Adipocyte (in vitro differentiated cells): ENCODE measurements at regions not wholly inside any gene's neighbourhood (a gene's known extent, or its start where the extent isn't known, plus 50 kb on each side); places are given as distances from the start of the nearest gene placed in this dataset.

Experiments
- DNase-seq: peaks from one replicate; pipeline ENCODE4 v3.0.0-alpha.2; 2015; ENCODE audit warnings: low read depth
- H3K27me3 ChIP-seq: replicated peaks from 2 replicates; pipeline ENCODE4 v1.7.0; 2013; ENCODE audit warnings: mild to moderate bottlenecking, low read length, moderate library complexity; ENCODE audit not compliant: control insufficient read depth, insufficient read depth
- H3K36me3 ChIP-seq: 2 replicates; pipeline ENCODE4 v1.7.0; 2013; ENCODE audit warnings: low read length, mild to moderate bottlenecking, moderate library complexity; ENCODE audit not compliant: control insufficient read depth, insufficient read depth, severe bottlenecking
- H3K4me1 ChIP-seq: 2 replicates; pipeline ENCODE4 v1.7.0; 2013; ENCODE audit warnings: mild to moderate bottlenecking, low read length, moderate library complexity; ENCODE audit not compliant: control insufficient read depth, insufficient read depth
- H3K4me3 ChIP-seq: 2 replicates; pipeline ENCODE4 v1.7.0; 2013; ENCODE audit warnings: mild to moderate bottlenecking, low read length, moderate library complexity
- H3K9ac ChIP-seq: 2 replicates; pipeline ENCODE4 v1.7.0; 2013; ENCODE audit warnings: mild to moderate bottlenecking, low read length, moderate library complexity
- H3K9me3 ChIP-seq: 2 replicates; pipeline ENCODE4 v1.7.0; 2013; ENCODE audit warnings: mild to moderate bottlenecking, low read length, moderate library complexity; ENCODE audit not compliant: control insufficient read depth

GRCh38 chr1:30284226-30284625 lies 439.2 kb downstream of the MATN1 start:
- no peaks in the 10 kb centered on the region for H3K4me1 ChIP-seq
- H3K4me3 ChIP-seq: no peak overlapping the region
- H3K36me3 ChIP-seq: no peaks in the 10 kb centered on the region
- peaks cover 26% of the 10 kb centered on the region for H3K27me3 ChIP-seq
- H3K9ac ChIP-seq: no peak overlapping the region
- peaks cover 4% of the 10 kb centered on the region for H3K9me3 ChIP-seq
- DNase-seq: no peak

DNA sequence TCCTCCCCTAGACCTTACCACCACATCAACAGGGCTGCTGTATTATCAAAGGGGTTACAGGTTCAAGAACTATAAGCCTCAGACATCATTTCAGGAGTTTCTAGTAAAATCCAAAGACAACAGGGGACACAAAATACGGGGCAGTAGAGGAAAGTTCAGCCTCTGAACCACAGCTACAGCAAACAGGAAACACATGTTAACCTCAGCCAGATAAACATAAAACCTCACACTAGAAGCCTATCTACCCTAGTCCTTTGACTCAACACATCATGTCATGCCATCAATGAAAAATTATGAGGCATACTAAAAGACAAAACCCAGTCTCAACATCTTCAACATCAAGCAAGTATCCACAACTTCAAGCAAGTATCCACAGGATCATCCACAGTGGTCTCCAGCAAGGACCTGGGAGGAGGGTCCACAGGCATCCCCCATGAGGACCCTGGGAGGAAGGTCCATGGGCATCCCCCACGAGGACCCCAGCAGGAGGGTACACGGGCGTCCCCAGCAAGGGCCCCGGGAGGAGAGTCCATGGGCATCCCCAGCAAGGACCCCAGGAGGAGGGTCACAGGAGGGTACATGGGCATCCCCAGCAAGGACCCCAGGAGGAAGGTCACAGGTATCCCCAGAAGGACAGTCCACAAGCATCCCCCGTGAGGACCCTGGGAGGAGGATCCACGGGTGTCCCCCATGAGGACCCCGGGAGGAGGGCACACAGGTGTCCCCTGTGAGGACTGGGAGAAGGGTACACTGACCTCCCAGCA lies 440.0 kb downstream of the MATN1 start:
- H3K9me3 ChIP-seq: peaks cover 4% of the 10 kb centered on the region
- no peaks in the 10 kb centered on the region for H3K4me1 ChIP-seq
- no peak for DNase-seq
- peaks cover 27% of the 10 kb centered on the region for H3K27me3 ChIP-seq
- H3K4me3 ChIP-seq: no peak overlapping the region
- H3K36me3 ChIP-seq: no peaks in the 10 kb centered on the region
- H3K9ac ChIP-seq: no peak overlapping the region

DNA sequence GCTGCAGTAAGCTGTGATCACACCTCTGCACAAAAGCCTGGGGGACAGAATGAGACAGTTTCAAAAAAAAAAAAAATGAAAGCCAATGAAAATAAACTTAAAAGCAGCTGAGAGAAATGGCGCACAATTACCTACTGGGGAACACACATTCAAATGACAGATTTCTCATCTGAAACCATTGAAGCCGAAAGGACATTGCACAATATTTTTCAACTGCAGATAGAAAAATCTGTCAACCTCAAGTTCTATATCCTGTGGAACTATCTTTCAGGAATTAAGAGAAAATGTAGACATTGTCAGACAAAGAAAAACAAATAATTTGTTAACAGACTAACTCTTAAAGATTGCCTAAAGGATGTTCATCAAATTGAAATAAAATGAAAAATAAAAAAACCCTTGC lies 442.8 kb downstream of the MATN1 start:
- Histone ChIP-seq H3K4me3 (no peak overlapping the region), H3K36me3 (no peaks in the 10 kb centered on the region), H3K4me1 (no peaks in the 10 kb centered on the region), H3K9ac (no peak overlapping the region), H3K27me3 (peaks cover 29% of the 10 kb centered on the region), H3K9me3 (peaks cover 4% of the 10 kb centered on the region)
- no peak for DNase-seq

GRCh38 chr1:30277911-30278310 lies 445.5 kb downstream of the MATN1 start:
- Histone ChIP-seq H3K27me3 (peaks cover 29% of the 10 kb centered on the region), H3K4me1 (no peaks in the 10 kb centered on the region), H3K9me3 (no peaks in the 10 kb centered on the region), H3K9ac (no peak overlapping the region), H3K4me3 (no peak overlapping the region), H3K36me3 (no peaks in the 10 kb centered on the region)
- DNase-seq: no peak

DNA sequence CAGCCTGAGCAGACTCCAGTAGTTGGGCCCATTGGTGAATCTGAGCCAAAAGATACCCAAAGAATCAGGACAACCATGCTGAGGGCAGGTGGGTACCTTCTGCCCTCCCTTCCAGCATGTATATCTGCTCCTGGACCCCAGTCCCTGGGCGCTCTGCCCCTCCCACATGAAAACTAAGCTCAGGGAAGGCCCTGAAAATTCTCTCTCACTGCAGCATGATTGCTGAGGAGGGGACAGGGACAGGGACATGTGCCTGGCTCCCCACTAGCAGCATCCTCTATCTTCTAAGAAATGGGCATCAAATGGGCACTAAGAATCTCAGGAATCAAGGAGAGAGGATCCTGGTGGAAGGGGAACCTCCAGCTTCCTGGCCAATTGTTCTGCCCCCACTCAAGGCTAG lies 446.0 kb downstream of the MATN1 start:
- Histone ChIP-seq H3K36me3 (no peaks in the 10 kb centered on the region), H3K4me3 (no peak overlapping the region), H3K9me3 (no peaks in the 10 kb centered on the region), H3K4me1 (no peaks in the 10 kb centered on the region), H3K9ac (no peak overlapping the region), H3K27me3 (peaks cover 32% of the 10 kb centered on the region)
- DNase-seq: no peak

- Histone ChIP-seq H3K36me3 (no peaks in the 10 kb centered on the region), H3K9ac (no peak overlapping the region), H3K9me3 (no peaks in the 10 kb centered on the region), H3K27me3 (peaks cover 37% of the 10 kb centered on the region), H3K4me1 (no peaks in the 10 kb centered on the region), H3K4me3 (no peak overlapping the region)
- DNase-seq: no peak
Measured at GRCh38 chr1:30275926-30276764, 447.2 kb downstream of the MATN1 start.

DNA sequence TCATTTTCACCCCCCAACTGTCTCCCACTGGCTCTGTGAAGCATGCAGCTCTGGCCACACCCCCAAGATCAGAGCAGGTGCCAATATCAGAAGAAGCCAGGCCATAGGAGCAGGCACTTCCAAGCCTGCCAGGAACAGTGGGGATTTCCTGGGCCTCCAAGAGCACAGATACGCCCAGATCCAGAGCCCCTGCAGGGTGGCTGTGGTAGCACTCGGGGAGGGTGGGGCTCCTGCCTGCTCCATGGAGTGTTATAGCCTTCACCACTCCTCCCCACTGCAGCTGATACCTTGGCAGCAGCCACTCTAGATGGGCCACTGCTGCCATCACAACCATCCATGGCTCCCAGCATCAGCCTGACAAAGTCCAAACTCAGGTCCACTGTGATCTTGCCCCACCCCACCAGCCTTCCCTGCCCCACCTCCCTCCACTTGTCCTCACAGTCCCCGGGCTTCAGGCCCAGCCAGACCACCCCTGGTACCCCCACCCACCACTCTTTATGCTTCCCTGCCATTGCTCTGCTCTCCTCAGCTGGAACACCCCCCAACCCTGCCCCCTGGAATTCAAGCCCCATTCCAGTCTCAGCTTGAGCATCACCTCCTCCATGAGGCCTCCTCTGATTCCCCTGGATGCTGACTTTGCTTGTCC lies 448.3 kb downstream of the MATN1 start:
- Histone ChIP-seq H3K9ac (no peak overlapping the region), H3K36me3 (no peaks in the 10 kb centered on the region), H3K9me3 (no peaks in the 10 kb centered on the region), H3K4me3 (no peak overlapping the region), H3K4me1 (no peaks in the 10 kb centered on the region), H3K27me3 (peaks cover 44% of the 10 kb centered on the region)
- DNase-seq: no peak

- Histone ChIP-seq H3K4me1 (no peaks in the 10 kb centered on the region), H3K9ac (no peak overlapping the region), H3K27me3 (peaks cover 47% of the 10 kb centered on the region), H3K4me3 (no peak overlapping the region), H3K36me3 (no peaks in the 10 kb centered on the region), H3K9me3 (no peaks in the 10 kb centered on the region)
- DNase-seq: no peak
Measured at GRCh38 chr1:30274173-30274970, 449.0 kb downstream of the MATN1 start.

- Histone ChIP-seq H3K9me3 (no peaks in the 10 kb centered on the region), H3K9ac (no peak overlapping the region), H3K27me3 (peaks cover 39% of the 10 kb centered on the region), H3K36me3 (no peaks in the 10 kb centered on the region), H3K4me3 (no peak overlapping the region), H3K4me1 (no peaks in the 10 kb centered on the region)
- DNase-seq: no peak
Measured at GRCh38 chr1:30273456-30273855, 449.9 kb downstream of the MATN1 start.

DNA sequence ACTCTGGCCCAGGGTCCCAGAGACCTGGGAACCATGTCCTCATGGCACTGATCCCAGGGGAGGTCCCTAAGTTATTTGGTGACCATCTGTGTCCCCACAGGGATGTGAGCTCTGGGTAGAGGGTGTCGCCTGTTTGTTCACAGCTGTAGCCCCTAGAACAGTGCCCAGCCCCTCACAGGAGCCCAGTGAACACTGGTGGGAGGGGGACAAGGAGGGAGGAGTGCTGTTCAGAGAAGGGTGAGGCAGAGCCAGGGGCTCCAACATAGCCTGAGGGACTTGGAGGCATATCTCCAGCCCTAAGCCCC lies 450.4 kb downstream of the MATN1 start:
- no peak overlapping the region for H3K4me3 ChIP-seq
- peaks cover 34% of the 10 kb centered on the region for H3K27me3 ChIP-seq
- no peak overlapping the region for H3K9ac ChIP-seq
- H3K4me1 ChIP-seq: no peaks in the 10 kb centered on the region
- H3K9me3 ChIP-seq: no peaks in the 10 kb centered on the region
- H3K36me3 ChIP-seq: no peaks in the 10 kb centered on the region
- DNase-seq: no peak
